ENCODE measurements at regions not wholly inside any gene's neighbourhood (a gene's known extent, or its start where the extent isn't known, plus 50 kb on each side); places are given as distances from the start of the nearest gene placed in this dataset.

DNA sequence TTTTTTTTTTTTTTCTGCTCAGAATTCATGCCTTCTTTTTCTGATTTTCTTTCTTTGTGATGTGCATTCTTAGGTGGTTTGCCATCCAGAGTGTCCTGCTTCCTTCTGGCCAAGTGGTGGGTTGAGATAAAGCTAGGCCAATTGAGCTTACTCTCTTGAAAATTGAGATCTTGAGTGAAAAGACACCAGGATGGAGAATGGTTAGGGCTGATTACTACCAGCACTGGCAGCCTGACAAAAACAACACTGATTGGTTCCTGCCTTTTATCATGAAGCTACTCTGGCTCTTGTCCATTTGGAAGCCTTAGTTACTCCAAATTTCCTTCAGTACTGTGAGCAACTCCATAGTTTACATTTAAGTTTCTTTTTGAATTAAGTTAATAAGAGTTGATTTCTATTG is 404.0 kb downstream of the PPARGC1A start:
- TF ChIP-seq EZH2 (IDR thresholded peaks at IDR 0.05; ENCODE audit: borderline replicate concordance, insufficient read depth, low read depth, low read length, poor library complexity, severe bottlenecking) (no peak), CTCF (IDR thresholded peaks at IDR 0.05) (no peak)
